GM23338 (cell line): ENCODE measurements at regions not wholly inside any gene's neighbourhood (a gene's known extent, or its start where the extent isn't known, plus 50 kb on each side); places are given as distances from the start of the nearest gene placed in this dataset.

ENCODE experiments used
- CREB1 ChIP-seq: fragments of 250-450 bp; sonication (Bioruptor Pico); IDR thresholded peaks from 2 replicates; pipeline ENCODE4 v1.5.0; 2020; ENCODE audit warnings: low read depth, mild to moderate bottlenecking, moderate library complexity
- EZH2 ChIP-seq: fragments of 200-600 bp; sonication (generic); IDR thresholded peaks from one replicate; pipeline ENCODE4 v1.8.0; 2017; ENCODE audit warnings: antibody characterized with exemption, mild to moderate bottlenecking, low read depth; ENCODE audit not compliant: unreplicated experiment
- EZH2phosphoT487 ChIP-seq: fragments of 200-600 bp; sonication (generic); IDR thresholded peaks from one replicate; pipeline ENCODE4 v1.8.1; 2018; ENCODE audit warnings: antibody characterized with exemption; ENCODE audit not compliant: unreplicated experiment
- JUNB ChIP-seq: IDR thresholded peaks from one replicate; pipeline ENCODE4 v1.6.1; 2016; ENCODE audit warnings: antibody characterized with exemption; ENCODE audit not compliant: unreplicated experiment
- POLR2AphosphoS5 ChIP-seq: IDR thresholded peaks from 2 replicates; pipeline ENCODE4 v1.6.1; 2016; ENCODE audit warnings: antibody characterized with exemption, low read depth
- TF ChIP-seq, protein P1 (sequence below), 2 experiments: fragments of 200-600 bp in 1 of 2; sonication (generic) in 1 of 2; conservative IDR thresholded peaks; 2 replicates each; pipeline versions ENCODE4 v1.5.1 to v1.6.1; 2016 to 2017; ENCODE audit warnings: antibody characterized with exemption in 2 of 2, low read depth in 2 of 2, mild to moderate bottlenecking in 2 of 2, moderate library complexity in 1 of 2

GRCh38 chr12:131364903-131365820 is 345.7 kb upstream of the SFSWAP start:
- TF ChIP-seq, protein P1, sequence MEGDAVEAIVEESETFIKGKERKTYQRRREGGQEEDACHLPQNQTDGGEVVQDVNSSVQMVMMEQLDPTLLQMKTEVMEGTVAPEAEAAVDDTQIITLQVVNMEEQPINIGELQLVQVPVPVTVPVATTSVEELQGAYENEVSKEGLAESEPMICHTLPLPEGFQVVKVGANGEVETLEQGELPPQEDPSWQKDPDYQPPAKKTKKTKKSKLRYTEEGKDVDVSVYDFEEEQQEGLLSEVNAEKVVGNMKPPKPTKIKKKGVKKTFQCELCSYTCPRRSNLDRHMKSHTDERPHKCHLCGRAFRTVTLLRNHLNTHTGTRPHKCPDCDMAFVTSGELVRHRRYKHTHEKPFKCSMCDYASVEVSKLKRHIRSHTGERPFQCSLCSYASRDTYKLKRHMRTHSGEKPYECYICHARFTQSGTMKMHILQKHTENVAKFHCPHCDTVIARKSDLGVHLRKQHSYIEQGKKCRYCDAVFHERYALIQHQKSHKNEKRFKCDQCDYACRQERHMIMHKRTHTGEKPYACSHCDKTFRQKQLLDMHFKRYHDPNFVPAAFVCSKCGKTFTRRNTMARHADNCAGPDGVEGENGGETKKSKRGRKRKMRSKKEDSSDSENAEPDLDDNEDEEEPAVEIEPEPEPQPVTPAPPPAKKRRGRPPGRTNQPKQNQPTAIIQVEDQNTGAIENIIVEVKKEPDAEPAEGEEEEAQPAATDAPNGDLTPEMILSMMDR (conservative IDR thresholded peaks at IDR 0.05; ENCODE audit: low read depth in 2 of 2): no peak
- TF ChIP-seq EZH2 (no peak), EZH2phosphoT487 (no peak), POLR2AphosphoS5 (no peak), CREB1 (CRISPR knock-in tag) (no peak), JUNB (no peak)
